Colon (tissue), 2 donors: ENCODE measurements at regions not wholly inside any gene's neighbourhood (a gene's known extent, or its start where the extent isn't known, plus 50 kb on each side); places are given as distances from the start of the nearest gene placed in this dataset.

Experiments used
- FAIRE-seq: peaks from 2 replicates; lab custom pipeline; 2012; peaks lifted over from hg19 to GRCh38; lab: Jason Lieb, UNC
- donor health status: control.
- donor health status: control.

DNA sequence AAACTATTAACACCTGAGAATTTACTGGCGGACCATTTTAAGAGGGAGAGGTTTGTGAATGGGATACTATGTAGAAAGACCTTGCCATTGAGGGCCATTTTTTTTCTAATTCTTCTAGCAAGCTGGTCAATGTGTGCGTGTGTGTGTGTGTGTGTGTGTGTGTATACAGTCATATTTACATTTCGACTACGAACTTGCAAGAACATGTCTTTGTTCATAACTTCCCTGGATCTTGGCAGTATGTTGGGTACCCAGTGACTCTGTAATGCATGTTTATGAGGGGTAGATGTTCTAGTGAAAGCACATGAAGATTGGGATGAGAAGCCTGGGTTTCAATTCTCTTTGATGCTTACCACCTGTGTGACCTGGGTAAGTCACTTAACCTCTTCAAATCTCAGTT lies 133.6 kb downstream of the UBE2E3 start:
- FAIRE-seq: no peak

DNA sequence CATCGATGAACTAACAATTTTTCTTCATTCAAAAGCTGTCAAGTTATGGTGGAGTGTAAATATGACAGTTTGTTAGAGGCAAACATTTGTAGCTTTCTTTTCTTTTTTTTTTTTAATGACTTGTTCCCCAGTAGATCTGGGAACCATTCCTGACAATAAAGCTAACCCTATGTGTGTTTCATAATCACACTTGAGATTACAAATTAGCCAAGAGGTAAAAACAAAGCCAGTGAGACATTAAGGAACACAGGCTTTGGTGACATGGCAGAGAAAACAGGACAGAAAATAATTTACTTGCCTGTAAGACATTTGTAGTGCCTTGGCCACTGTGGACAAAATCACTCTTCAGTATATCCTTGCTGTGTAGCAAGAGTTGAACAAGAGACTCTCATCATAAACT lies 135.9 kb downstream of the UBE2E3 start:
- FAIRE-seq: no peak

DNA sequence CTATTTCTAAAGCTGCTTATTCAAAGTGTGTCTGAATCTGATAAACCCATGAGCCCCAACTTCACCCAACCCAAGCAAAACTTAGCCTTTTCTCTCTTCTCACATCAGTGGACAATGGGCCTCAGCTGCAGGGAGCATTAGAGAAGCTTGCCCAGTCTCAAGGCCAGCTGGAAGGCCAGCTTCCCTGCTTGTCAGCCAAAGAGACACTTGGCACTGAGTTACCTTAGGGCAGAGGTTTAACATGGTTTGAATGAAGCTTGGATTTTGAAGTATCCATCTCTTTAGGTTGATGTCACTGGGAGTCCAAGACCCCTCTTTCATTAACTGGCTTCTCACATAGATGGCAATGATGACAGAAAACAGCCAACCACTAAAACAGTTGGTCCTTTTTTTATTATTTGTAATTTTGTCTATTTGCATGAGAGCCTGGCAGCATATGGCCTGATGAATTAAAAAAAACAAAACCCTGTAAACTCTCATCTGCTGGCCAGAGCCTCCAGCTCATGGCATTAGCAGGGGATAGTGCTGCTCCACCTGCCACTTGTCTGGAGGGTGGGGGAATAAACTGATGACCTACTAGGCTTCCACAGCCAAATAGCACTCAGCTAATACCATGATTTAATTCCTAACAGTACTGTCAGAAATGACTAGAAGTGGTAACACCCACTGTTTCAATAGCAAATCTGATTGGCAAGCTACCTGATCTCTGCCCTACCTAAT lies 137.0 kb downstream of the UBE2E3 start:
- no peak for FAIRE-seq

DNA sequence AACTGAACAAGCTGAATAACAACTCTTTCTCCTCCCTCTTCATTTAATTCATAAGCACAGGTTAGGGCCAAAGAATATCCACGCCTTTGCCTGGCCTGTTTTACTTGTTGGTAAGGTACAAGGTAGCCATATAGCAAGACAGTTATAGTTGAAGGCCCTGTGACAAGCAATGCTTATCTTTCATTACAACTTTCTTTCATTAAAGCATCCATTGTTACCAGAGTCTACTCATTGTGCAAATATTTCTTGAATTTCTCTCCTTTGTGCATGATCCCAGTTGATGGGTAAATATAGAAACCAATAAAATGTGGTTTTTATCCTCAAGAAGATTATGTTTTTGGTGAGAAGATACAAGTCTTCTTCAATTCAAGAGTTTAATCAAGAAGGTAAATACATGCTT lies 140.2 kb downstream of the UBE2E3 start:
- FAIRE-seq: no peak

DNA sequence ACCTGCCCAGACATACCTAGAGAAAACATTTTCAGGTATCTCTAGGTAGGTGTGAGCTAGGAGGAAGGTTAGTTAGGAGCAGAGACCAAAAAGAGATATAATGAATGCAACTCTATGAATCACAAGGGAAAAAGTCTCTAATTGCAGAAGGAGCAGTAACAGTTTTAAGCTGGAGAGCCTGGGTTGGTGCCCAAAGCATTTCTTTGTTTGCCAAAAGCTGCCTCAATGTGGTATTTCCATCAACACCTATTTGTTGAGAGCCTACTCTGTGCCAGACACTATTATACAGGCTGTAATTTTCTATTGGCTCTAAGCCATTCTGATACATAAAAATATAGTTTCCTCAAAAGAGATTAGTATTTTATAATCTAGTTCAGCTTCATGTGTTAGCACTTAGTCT lies 141.6 kb downstream of the UBE2E3 start:
- no peak for FAIRE-seq

DNA sequence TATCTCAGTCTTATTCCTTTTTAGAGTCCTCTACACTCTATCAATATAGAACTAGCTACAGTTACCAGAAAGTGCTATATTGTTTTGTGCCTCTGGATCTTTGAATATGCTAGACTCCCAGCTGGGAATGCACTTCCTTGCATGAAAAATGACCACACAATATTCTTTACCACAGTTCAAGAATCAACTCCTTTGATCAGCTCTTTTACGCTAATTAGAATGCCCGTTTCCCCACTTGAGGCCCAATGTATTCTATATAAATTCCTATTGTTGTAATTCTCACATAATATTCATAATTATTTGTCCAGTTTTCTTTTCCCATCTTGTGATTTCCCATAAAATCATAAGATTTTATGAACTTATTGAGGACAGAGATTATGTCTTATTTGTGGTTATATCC lies 142.2 kb downstream of the UBE2E3 start:
- FAIRE-seq: no peak

DNA sequence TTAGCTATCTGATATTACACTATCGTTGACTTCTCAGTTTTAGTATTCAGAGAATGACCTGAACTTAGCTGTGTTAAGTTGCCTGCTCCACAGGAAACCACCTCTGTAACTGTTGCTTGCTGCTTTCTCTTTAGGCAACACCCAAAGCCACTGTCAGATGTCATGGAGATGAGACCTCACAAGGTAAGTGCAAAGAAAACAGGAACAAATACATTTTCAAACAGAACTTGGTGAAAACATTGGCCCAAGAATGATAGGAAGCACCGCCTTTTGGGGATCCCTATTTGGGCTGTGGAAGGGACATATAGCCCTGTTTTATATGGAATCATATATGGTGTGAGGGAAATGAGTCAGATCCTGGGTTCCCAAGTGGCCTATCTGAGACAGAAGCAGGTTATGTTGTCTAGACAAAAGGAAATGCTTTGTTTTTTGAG lies 143.4 kb downstream of the UBE2E3 start:
- no peak for FAIRE-seq

DNA sequence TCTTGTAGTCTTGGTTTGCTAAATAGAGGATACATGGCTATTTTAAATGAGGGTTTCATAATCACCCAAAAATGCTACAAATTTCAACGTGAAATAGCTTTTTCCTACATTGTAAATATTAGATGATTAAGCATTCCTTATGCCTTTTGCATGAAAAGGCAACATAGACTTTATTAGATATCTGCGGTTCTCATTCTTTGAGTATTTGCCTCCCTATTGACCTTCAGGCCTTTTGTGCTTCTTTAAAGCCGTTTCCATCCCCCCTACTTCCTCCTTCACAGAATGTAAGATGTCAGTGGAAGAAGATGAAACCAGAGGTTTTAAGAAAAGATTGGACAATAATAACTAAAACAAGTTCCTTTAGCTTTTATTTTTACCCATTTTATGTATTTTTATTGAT lies 144.1 kb downstream of the UBE2E3 start:
- no peak for FAIRE-seq

DNA sequence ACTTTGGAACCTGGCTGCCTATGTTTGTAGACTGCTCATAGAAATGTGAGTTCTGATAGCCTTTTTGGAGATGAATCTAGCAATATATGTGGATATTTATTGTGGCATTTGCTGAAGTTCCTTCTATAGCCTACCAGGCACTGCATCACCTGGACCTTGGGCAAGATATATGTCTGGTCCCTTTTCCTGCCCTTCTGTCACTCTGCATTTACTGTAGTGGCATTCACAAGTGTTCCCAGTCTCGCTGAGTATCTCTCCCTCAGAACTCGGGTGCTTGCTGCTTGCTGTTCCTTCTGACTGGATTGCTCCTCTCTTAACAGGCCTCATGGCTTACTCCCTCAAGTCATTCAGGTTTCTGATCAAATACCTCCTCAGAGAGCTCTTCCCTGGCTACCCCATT lies 145.0 kb downstream of the UBE2E3 start:
- FAIRE-seq: no peak

DNA sequence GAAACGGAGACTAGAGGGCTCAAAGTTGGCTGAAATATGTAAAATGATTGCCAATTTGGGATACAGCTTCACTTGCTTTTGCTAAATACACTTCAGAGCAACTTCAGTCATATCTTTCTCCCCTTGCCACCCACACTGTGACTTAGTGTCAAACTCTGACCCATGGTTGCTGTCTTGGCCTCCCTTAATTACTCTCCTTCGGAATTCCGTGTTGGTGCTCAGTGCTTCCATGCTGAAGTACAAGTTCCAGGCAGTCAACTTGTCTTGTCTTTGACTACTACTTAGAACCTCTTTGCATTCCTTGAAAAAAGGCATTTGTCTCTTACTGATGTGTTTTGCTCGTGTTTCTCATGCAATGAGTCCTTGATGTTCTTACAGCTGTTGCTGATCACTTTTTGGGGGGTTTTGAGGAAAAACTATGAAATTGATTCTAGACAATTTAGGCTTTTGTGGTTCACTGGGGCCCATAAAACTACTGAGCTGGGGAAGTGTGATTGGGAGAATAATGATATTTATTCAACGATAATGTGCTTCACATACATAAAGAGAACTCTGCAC lies 146.0 kb downstream of the UBE2E3 start:
- FAIRE-seq: no peak

DNA sequence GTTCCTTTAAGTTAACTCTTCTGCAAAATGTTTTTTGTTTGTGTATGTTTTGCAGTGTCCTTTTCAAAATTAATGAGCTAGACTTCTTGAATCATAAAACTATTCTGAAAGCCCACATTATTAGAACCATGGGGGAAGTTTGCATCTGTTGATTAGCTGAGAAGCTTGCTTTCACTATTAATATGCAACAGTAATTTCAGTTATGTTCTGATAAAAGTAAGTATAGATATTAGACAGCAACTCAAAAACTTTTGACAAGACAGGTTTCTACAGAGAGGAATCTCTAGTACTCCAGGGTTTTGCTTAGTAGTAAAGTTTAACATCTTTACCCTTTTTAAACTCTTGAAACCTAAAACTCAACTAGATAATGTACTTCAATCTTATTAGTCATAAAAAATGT lies 147.8 kb downstream of the UBE2E3 start:
- FAIRE-seq: no peak

DNA sequence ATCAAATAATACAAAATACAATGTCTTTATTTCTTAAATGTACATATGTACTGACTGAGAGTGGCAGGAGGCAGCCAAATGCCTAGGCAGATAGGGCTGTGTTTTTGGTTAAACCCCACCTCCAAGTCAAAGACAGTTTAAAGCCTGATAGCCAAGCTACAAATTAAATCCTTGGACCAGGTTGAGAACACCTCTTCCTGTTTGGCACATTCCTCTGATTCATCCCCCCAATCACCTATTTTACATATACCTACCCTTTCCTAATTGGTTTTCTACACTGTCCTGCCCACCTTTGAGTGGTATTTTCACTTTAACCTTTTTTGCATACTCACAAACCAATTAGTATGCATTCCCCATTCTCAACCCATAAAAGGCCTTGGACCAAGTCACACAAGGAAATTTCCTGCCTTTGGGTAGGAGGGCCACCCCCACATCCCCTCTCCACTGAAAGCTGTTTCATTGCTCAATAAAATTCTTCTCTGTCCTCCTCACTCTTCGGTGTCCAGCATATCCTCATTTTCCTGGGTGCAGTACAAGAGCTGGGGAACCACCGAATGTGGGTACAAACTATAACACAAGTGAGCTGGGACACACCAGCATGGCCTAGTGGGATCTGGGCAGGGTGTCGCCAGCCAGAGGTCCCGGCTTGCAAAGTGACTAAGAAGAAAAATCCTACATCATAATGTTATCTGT lies 149.1 kb downstream of the UBE2E3 start:
- no peak for FAIRE-seq

DNA sequence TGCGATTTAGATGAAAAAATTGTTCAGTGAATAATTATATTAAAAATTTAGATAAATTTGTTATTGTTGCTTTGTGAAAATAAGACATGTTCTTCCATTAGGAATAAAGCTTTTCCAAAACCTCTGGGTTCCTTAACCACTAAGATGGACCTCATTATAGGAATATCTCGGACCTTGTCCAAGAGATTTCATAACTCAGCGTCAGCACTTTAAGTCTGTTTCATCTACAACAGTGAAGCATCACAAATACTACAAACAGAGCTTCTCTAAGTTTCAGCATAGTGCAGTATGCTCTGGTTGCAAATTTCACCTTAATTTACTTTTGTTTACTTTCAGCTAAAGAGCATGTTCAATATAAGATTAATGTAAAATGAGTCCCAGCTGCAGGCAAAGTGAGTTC lies 150.3 kb downstream of the UBE2E3 start:
- FAIRE-seq: no peak

DNA sequence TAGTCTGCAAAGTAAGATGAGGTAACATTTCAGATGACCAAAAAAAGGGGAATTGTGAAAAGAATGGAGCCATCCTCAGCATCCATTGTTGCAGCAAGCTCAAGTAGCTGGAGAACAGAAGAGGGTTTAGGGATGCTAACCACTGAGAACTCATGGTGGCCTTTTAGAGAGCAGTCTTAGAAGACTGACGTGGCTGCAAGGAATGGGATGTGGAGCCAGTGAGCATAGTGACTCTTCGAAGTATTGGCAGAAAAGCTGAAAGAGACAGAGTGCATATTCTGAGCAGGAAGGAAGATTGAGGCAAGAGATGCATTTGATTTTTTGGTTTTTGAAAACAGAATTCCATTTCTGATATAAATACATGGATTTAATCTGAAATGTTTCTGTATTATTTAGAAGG lies 151.2 kb downstream of the UBE2E3 start:
- FAIRE-seq: no peak

DNA sequence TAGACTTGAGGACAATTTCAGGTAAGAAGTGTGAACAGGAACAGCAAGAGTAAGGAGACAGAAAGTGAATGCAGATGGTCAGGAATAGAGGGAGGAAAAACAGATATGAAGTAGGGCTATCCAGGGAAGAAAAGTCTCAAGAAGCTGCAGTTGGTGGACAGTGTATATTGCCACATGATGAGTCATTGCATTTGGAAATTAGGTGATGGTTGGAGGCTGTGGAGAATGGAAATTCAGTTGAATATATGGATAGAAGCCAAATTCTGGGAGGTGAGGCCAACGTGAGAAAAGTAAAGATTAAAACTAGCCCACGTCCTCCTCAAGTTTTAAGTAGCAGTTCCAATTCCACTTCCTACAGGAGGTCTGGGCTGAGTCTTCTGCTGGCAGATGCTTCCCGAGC lies 158.4 kb downstream of the UBE2E3 start:
- FAIRE-seq: no peak

DNA sequence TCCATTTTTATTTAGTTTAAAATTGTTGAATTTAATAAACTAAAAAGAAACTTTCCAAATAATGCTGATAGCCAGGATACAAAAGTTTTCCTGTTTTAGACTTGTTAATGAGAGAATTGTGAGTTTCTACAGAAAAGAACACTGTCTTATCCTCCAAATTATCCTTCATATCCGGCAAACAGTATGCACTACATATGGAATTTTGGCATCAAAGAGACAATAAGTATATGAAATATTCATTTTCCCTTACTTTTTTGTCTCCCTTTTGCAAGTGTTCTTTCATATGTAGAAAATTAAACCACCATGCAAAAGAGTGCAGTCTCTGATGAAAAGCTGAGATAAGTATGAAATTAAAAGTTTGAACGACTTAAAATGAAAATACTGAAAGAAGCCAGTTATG lies 159.4 kb downstream of the UBE2E3 start:
- FAIRE-seq: no peak

DNA sequence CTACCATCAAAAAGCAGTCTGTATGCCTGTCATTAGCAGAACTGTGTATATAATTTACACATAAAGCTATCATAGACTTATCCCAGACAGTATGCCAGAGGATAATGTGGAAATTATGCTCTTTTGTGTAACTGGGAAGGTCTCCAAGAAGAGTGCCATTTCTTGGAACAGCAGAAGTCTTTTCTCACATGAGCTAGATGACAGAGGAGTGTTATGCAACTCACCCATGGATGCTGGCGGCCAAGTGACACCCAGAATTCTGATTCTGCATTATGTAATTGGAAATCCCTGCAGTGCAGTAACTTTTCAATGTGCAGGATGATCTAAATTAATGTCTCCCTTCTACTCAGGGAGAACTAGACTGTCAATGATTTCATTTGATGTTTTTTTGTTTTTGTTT lies 160.0 kb downstream of the UBE2E3 start:
- FAIRE-seq: no peak

DNA sequence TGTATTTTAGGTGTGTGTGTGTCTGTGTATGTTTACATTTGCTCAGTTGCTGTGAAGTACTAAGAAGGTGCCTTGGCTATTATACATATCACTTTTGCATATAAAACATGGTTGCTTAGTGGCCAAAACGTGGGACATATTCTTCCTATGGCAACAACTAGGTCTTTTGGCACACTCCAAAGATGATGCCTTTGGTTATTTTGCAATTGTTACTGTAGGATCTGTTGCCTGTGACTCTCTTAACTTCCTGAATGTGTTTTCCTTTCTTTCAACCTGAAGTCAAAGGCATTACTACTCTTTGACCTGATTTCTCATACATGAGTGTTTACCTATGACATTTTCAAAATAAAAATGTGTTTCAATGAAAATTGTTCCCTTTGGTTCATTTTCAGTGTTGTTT lies 160.5 kb downstream of the UBE2E3 start:
- FAIRE-seq: no peak

DNA sequence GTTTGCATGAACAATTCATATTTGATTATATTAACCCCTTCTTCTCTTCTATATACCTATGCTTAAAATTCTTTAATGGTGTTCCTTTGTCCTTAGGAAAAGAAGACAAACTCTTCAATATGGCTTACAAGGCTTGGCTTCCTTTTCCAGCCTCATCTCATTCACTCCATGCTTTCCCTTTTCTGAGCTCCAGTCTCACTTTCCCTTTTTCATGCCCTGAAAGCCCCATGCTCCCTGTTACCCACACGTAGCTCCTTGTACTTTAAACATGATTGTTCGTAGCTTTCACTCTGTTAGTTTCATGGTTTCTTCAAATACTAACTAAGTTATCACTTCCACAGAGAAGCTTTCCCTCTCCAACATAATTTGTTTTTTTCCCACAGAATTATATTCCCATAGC lies 161.3 kb downstream of the UBE2E3 start:
- FAIRE-seq: no peak

DNA sequence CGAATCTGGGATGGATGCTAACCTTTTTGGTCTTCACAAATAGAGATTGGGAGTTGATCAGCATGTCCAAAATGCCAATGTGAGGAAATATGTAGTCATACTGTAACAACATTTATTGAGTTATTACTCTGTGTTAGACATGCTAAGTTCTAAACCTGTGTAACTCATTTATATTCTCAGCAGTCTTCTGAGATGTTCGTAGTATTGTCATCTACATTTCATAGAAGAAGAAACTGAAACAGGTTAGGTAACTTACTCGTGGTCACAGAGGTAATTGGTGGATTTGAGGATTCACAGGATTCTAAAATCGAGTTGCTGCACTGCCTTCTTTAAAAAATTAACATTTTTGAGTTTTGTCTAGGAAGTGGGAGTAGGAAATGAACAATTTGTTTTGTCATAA lies 162.1 kb downstream of the UBE2E3 start:
- no peak for FAIRE-seq

DNA sequence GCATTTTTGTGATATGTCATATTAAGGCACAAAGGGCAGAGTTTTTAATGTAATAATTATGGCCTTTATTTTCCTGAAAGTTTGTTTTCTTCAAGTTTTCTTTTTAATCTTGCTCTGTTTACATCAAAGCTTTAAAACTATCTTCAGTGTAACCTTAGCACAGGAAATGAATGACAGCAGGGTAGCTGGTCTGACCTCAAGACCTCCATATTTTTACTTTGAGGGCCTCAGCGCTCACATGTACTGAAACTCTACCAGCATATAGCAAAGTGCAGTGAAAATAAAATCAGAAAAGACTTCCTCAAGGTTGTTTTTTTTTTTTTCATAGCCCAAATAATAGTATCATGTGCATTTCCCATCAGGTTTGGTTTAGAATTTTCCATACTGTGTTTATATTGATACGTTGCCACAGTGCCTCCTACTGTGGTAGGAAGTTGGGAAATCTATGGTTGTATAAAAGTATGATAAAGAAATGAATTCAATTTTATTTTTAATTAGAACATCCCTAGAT lies 163.4 kb downstream of the UBE2E3 start:
- no peak for FAIRE-seq

DNA sequence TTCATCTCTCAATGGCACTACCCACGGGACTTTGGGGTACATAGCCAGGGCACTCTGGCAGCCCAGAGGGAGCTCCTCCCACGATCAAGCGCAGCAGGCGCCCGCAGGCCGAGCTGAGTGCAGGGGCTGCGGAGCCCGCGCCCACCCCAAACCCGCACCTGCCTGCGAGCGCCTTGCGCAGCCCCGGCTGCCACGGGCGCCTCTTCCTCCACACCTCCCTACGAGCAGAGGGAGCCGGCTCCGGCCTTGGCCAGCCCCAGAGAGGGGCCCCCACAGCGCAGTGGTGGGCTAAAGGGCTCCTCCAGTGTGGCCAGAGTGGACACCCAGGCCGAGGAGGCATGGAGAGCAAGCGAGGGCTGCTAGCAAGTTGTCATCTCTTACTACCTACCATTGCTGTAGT lies 165.2 kb downstream of the UBE2E3 start:
- FAIRE-seq: no peak

DNA sequence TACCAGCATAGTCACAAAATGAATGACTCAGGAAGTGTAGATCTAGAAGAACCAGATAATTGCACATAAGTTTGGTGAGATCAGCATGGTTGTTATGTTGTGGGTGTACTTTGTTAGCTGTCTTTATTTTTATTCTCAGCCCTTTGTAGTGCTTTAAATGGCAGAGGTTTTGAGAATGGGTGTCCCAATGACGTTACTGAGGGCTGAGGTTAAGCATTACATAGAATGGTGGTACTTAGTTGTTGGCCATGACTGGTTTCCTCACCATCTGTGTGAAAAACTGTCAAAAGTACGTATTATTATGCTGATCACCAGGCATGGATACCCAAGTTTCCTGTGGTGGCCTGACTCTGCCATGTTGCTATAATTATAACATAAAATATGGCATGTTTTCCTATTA lies 165.8 kb downstream of the UBE2E3 start:
- no peak for FAIRE-seq

DNA sequence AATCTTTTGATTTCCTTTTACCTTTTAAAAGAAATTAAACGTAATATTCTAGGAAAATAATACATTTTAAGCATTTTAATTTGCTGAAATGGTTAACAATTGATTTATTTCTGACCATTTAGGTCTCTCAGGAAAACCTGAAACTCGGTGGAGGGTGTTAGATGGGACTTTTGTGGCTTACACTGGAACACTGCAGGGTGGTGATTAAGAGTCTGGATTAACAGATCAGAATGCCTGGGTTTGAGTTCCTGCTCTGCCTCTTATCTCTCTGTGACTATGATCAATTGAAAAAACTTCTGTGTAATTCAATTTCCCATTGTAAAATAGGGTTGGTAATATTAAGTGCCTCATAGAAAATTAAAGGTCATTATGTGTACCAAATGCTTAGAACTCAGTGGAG lies 168.7 kb downstream of the UBE2E3 start:
- no peak for FAIRE-seq
